Smooth muscle cell (in vitro differentiated cells): ENCODE measurements at regions not wholly inside any gene's neighbourhood (a gene's known extent, or its start where the extent isn't known, plus 50 kb on each side); places are given as distances from the start of the nearest gene placed in this dataset.

ENCODE experiments used
- DNase-seq: peaks from one replicate; lab custom pipeline; 2025; ENCODE audit not compliant: unreplicated experiment; lab: John Stamatoyannopoulos, UW
- H2AFZ ChIP-seq: fragments of 200-600 bp; sonication (generic); 2 replicates; pipeline ENCODE4 v1.6.0; 2016; ENCODE audit warnings: antibody characterized with exemption, low read depth, mild to moderate bottlenecking
- H3F3A ChIP-seq: fragments of 200-600 bp; sonication (generic); 2 replicates; pipeline ENCODE4 v1.6.0; 2017; ENCODE audit warnings: antibody characterized with exemption, low read depth
- H3K27ac ChIP-seq: fragments of 200-600 bp; sonication (generic); 2 replicates; pipeline ENCODE4 v1.5.1; 2016; ENCODE audit warnings: low read depth, mild to moderate bottlenecking
- H3K27me3 ChIP-seq: fragments of 200-600 bp; sonication (generic); 2 replicates; pipeline ENCODE4 v1.6.1; 2016; ENCODE audit warnings: low read depth, mild to moderate bottlenecking
- H3K36me3 ChIP-seq: fragments of 200-600 bp; sonication (generic); 2 replicates; pipeline ENCODE4 v1.5.1; 2016; ENCODE audit warnings: low read depth
- H3K4me1 ChIP-seq: fragments of 200-600 bp; sonication (generic); 2 replicates; pipeline ENCODE4 v1.5.1; 2016; ENCODE audit warnings: low read depth
- H3K4me2 ChIP-seq: fragments of 200-600 bp; sonication (generic); 2 replicates; pipeline ENCODE4 v1.6.0; 2016; ENCODE audit warnings: mild to moderate bottlenecking
- H3K4me3 ChIP-seq: fragments of 200-600 bp; sonication (generic); 2 replicates; pipeline ENCODE4 v1.5.1; 2016; ENCODE audit warnings: mild to moderate bottlenecking
- H3K79me2 ChIP-seq: fragments of 200-600 bp; sonication (generic); 2 replicates; pipeline ENCODE4 v1.6.0; 2016; ENCODE audit warnings: low read depth, mild to moderate bottlenecking
- H3K9ac ChIP-seq: fragments of 200-600 bp; sonication (generic); 2 replicates; pipeline ENCODE4 v1.6.0; 2016; ENCODE audit warnings: low read depth
- H3K9me3 ChIP-seq: fragments of 200-600 bp; sonication (generic); replicated peaks from 2 replicates; pipeline ENCODE4 v1.5.1; 2016; ENCODE audit warnings: low read depth
- H4K20me1 ChIP-seq: fragments of 200-600 bp; sonication (generic); 2 replicates; pipeline ENCODE4 v1.6.0; 2016; ENCODE audit warnings: low read depth
- CTCF ChIP-seq: fragments of 200-600 bp; sonication (generic); IDR thresholded peaks from 2 replicates; pipeline ENCODE4 v1.5.1; 2017; ENCODE audit warnings: borderline replicate concordance, mild to moderate bottlenecking, antibody characterized with exemption; ENCODE audit not compliant: insufficient read depth, poor library complexity, severe bottlenecking
- WGBS: methylation state at CpG from one replicate; pipeline ENCODE4 v1.1.7; 2016; ENCODE audit warnings: low lambda C conversion rate; 5-methylcytosine and 5-hydroxymethylcytosine counted together

- Histone ChIP-seq H3F3A (peaks cover 5% of the 10 kb centered on the region), H3K9me3 (no peaks in the 10 kb centered on the region), H3K4me3 (no peak overlapping the region), H3K27ac (no peak overlapping the region), H3K9ac (no peak overlapping the region), H3K36me3 (no peaks in the 10 kb centered on the region), H3K79me2 (no peaks in the 10 kb centered on the region), H4K20me1 (no peaks in the 10 kb centered on the region), H3K4me1 (no peaks in the 10 kb centered on the region), H2AFZ (no peak overlapping the region), H3K27me3 (no peaks in the 10 kb centered on the region), H3K4me2 (no peak overlapping the region)
- WGBS = 96% methylated on average over 2 of the region's 2 CpGs
- DNase-seq = no peak
- no peak for TF ChIP-seq CTCF
These were observed 193.5 kb downstream of the PCDH17 start for GRCh38 chr13:57825066-57825465.

GRCh38 chr13:57829496-57829895, 198.0 kb downstream of the PCDH17 start:
- Histone ChIP-seq H3K36me3 (no peaks in the 10 kb centered on the region), H3K9me3 (no peaks in the 10 kb centered on the region), H4K20me1 (no peaks in the 10 kb centered on the region), H3K79me2 (no peaks in the 10 kb centered on the region), H3K27ac (no peak overlapping the region), H3K9ac (no peak overlapping the region), H2AFZ (no peak overlapping the region), H3K27me3 (no peaks in the 10 kb centered on the region), H3K4me2 (no peak overlapping the region), H3F3A (peaks cover 2% of the 10 kb centered on the region), H3K4me3 (no peak overlapping the region), H3K4me1 (no peaks in the 10 kb centered on the region)
- TF ChIP-seq CTCF = no peak
- no peak for DNase-seq
- WGBS = 75% methylated on average over 3 of the region's 3 CpGs

- TF ChIP-seq CTCF = no peak
- Histone ChIP-seq H3K9ac (no peak overlapping the region), H3K4me1 (no peaks in the 10 kb centered on the region), H3K36me3 (no peaks in the 10 kb centered on the region), H4K20me1 (no peaks in the 10 kb centered on the region), H3K27ac (no peak overlapping the region), H3F3A (no peaks in the 10 kb centered on the region), H3K9me3 (no peaks in the 10 kb centered on the region), H3K27me3 (no peaks in the 10 kb centered on the region), H3K4me2 (no peak overlapping the region), H3K4me3 (no peak overlapping the region), H3K79me2 (no peaks in the 10 kb centered on the region), H2AFZ (no peak overlapping the region)
- WGBS = 96% methylated on average over 8 of the region's 8 CpGs
- DNase-seq = no peak
These were observed 200.6 kb downstream of the PCDH17 start for GRCh38 chr13:57832187-57832586.

GRCh38 chr13:57837801-57838200, 206.3 kb downstream of the PCDH17 start:
- H3K36me3 ChIP-seq = no peaks in the 10 kb centered on the region
- no peak overlapping the region for H3K4me2 ChIP-seq
- H3K27me3 ChIP-seq = no peaks in the 10 kb centered on the region
- no peak for DNase-seq
- H3F3A ChIP-seq = no peaks in the 10 kb centered on the region
- H3K79me2 ChIP-seq = no peaks in the 10 kb centered on the region
- no peaks in the 10 kb centered on the region for H4K20me1 ChIP-seq
- no peaks in the 10 kb centered on the region for H3K4me1 ChIP-seq
- H3K27ac ChIP-seq = no peak overlapping the region
- no peak overlapping the region for H3K4me3 ChIP-seq
- no peak overlapping the region for H2AFZ ChIP-seq
- no peak for TF ChIP-seq CTCF
- no peak overlapping the region for H3K9ac ChIP-seq
- H3K9me3 ChIP-seq = no peaks in the 10 kb centered on the region
